Keratinocyte (primary cell): ENCODE measurements at regions not wholly inside any gene's neighbourhood (a gene's known extent, or its start where the extent isn't known, plus 50 kb on each side); places are given as distances from the start of the nearest gene placed in this dataset.

ENCODE experiments used
- DNase-seq: peaks from one replicate; pipeline ENCODE4 v3.0.0-alpha.2; 2011; ENCODE audit warnings: low read depth, missing footprints, low spot score
- FAIRE-seq: peaks from 2 replicates; lab custom pipeline; 2011; peaks lifted over from hg19 to GRCh38; lab: Jason Lieb, UNC
- H2AFZ ChIP-seq: 2 replicates; pipeline ENCODE4 v1.6.0; 2012; ENCODE audit warnings: low read length, control low read depth, inconsistent platforms; ENCODE audit not compliant: control insufficient read depth
- H3K27ac ChIP-seq: 2 replicates; pipeline ENCODE4 v1.5.1; 2011; ENCODE audit warnings: low read length; ENCODE audit not compliant: control insufficient read depth, insufficient read depth
- H3K27me3 ChIP-seq: 3 replicates; pipeline ENCODE4 v1.6.0; 2011; ENCODE audit warnings: low read length; ENCODE audit not compliant: control insufficient read depth, insufficient read depth; ENCODE audit errors: extremely low read depth
- H3K36me3 ChIP-seq, 2 experiments: 2 replicates in 1 of 2; 3 replicates in 1 of 2; pipeline ENCODE4 v1.5.1; 2011; ENCODE audit warnings: low read length in 2 of 2, mild to moderate bottlenecking in 1 of 2; ENCODE audit not compliant: control insufficient read depth in 2 of 2, insufficient read depth in 2 of 2; ENCODE audit errors: extremely low read depth in 1 of 2
- H3K4me1 ChIP-seq: 3 replicates; pipeline ENCODE4 v1.5.1; 2011; ENCODE audit warnings: low read length; ENCODE audit not compliant: control insufficient read depth, insufficient read depth; ENCODE audit errors: extremely low read depth
- H3K4me2 ChIP-seq: 3 replicates; pipeline ENCODE4 v1.6.0; 2011; ENCODE audit warnings: low read depth, low read length; ENCODE audit not compliant: control insufficient read depth, insufficient read depth; ENCODE audit errors: extremely low read depth
- H3K4me3 ChIP-seq, 3 experiments: fragments of 200-600 bp in 1 of 3; sonication (generic) in 1 of 3; 2 replicates in 2 of 3; 3 replicates in 1 of 3; pipeline ENCODE4 v1.5.1; 2011 to 2016; ENCODE audit warnings: low read length in 3 of 3, mild to moderate bottlenecking in 3 of 3, control low read depth in 2 of 3, inconsistent platforms in 1 of 3, low read depth in 1 of 3, mixed read lengths in 1 of 3, mixed run types in 1 of 3, moderate library complexity in 1 of 3; ENCODE audit not compliant: control insufficient read depth in 2 of 3, insufficient read depth in 2 of 3; ENCODE audit errors: extremely low read depth in 1 of 3
- H3K79me2 ChIP-seq: 2 replicates; pipeline ENCODE4 v1.6.0; 2012; ENCODE audit warnings: low read length; ENCODE audit not compliant: control insufficient read depth, insufficient read depth
- H3K9ac ChIP-seq: 3 replicates; pipeline ENCODE4 v1.6.0; 2011; ENCODE audit warnings: low read length; ENCODE audit not compliant: control insufficient read depth, insufficient read depth; ENCODE audit errors: extremely low read depth
- H3K9me1 ChIP-seq: 3 replicates; pipeline ENCODE4 v1.6.0; 2011; ENCODE audit warnings: low read length; ENCODE audit not compliant: control insufficient read depth, insufficient read depth; ENCODE audit errors: extremely low read depth
- H3K9me3 ChIP-seq: 2 replicates; pipeline ENCODE4 v1.5.1; 2012; ENCODE audit warnings: low read depth, low read length; ENCODE audit not compliant: control insufficient read depth
- H4K20me1 ChIP-seq: 3 replicates; pipeline ENCODE4 v1.6.0; 2011; ENCODE audit warnings: low read length; ENCODE audit not compliant: control insufficient read depth, insufficient read depth; ENCODE audit errors: extremely low read depth
- CTCF ChIP-seq, 3 experiments: IDR thresholded peaks in 1 of 3; conservative IDR thresholded peaks in 1 of 3; optimal IDR thresholded peaks in 1 of 3; 2 replicates in 2 of 3; 3 replicates in 1 of 3; pipeline versions ENCODE3 to v1.5.1; 2011; ENCODE audit warnings: low read length in 3 of 3, mild to moderate bottlenecking in 3 of 3, moderate library complexity in 2 of 3, control low read depth in 1 of 3, inconsistent platforms in 1 of 3; ENCODE audit not compliant: insufficient read depth in 2 of 3; ENCODE audit errors: extremely low read depth in 1 of 3
- EZH2 ChIP-seq: IDR thresholded peaks from one replicate; pipeline ENCODE4 v1.6.1; 2012; ENCODE audit warnings: inconsistent platforms, mild to moderate bottlenecking, low read length, moderate library complexity
- dilution Hi-C: fragments of 300-500 bp; cut with MboI; formaldehyde crosslinking; loops from one replicate; pipeline ENCODE4 v1.7.0; 2020; ENCODE audit warnings: low sequenced_read_pairs; ENCODE audit not compliant: extremely low pct_ligation_motif_present

- H3K9me1 ChIP-seq: no peaks in the 10 kb centered on the region
- H3K9ac ChIP-seq: no peak overlapping the region
- dilution Hi-C loops: no loop called here
- no peaks in the 10 kb centered on the region for H3K4me1 ChIP-seq
- no peak overlapping the region for H3K4me2 ChIP-seq
- DNase-seq (no peak), FAIRE-seq (no peak)
- H3K9me3 ChIP-seq: peaks cover 10% of the 10 kb centered on the region
- TF ChIP-seq CTCF (optimal IDR thresholded peaks at IDR 0.05 in 1 of 3, IDR thresholded peaks at IDR 0.05 in 1 of 3, conservative IDR thresholded peaks at IDR 0.05 in 1 of 3; ENCODE audit: extremely low read depth in 1 of 3, insufficient read depth in 2 of 3, low read length in 3 of 3): no peak
- no peak for TF ChIP-seq EZH2
- H2AFZ ChIP-seq: no peak overlapping the region
- no peak overlapping the region for H3K4me3 ChIP-seq
- H4K20me1 ChIP-seq: no peaks in the 10 kb centered on the region
- no peaks in the 10 kb centered on the region for H3K79me2 ChIP-seq
- H3K27me3 ChIP-seq: no peaks in the 10 kb centered on the region
- H3K36me3 ChIP-seq: no peaks in the 10 kb centered on the region
- H3K27ac ChIP-seq: no peak overlapping the region
Measured at GRCh38 chr5:3217771-3218495, 377.7 kb upstream of the IRX1 start.

- no peaks in the 10 kb centered on the region for H4K20me1 ChIP-seq
- no peak overlapping the region for H3K4me2 ChIP-seq
- no peak overlapping the region for H2AFZ ChIP-seq
- H3K9me3 ChIP-seq: peaks cover 14% of the 10 kb centered on the region
- no peaks in the 10 kb centered on the region for H3K4me1 ChIP-seq
- H3K9ac ChIP-seq: no peak overlapping the region
- DNase-seq (no peak), FAIRE-seq (no peak)
- H3K27ac ChIP-seq: no peak overlapping the region
- no peaks in the 10 kb centered on the region for H3K36me3 ChIP-seq
- H3K27me3 ChIP-seq: no peaks in the 10 kb centered on the region
- H3K4me3 ChIP-seq: no peak overlapping the region
- H3K9me1 ChIP-seq: no peaks in the 10 kb centered on the region
- TF ChIP-seq CTCF (optimal IDR thresholded peaks at IDR 0.05 in 1 of 3, IDR thresholded peaks at IDR 0.05 in 1 of 3, conservative IDR thresholded peaks at IDR 0.05 in 1 of 3; ENCODE audit: extremely low read depth in 1 of 3, insufficient read depth in 2 of 3, low read length in 3 of 3): no peak
- no peak for TF ChIP-seq EZH2
- no peaks in the 10 kb centered on the region for H3K79me2 ChIP-seq
- dilution Hi-C loops: no loop called here
Measured at GRCh38 chr5:3217114-3217513, 378.5 kb upstream of the IRX1 start.
